GM18873 (cell line): ENCODE measurements at regions not wholly inside any gene's neighbourhood (a gene's known extent, or its start where the extent isn't known, plus 50 kb on each side); places are given as distances from the start of the nearest gene placed in this dataset.

Experiments
- ATAC-seq: cut with Tn5 transposase; IDR thresholded peaks from one replicate; pipeline ENCODE4 v1.9.1; 2021; ENCODE audit warnings: mild to moderate bottlenecking, moderate library complexity, moderate number of reproducible peaks; ENCODE audit not compliant: unreplicated experiment, low FRiP score

DNA sequence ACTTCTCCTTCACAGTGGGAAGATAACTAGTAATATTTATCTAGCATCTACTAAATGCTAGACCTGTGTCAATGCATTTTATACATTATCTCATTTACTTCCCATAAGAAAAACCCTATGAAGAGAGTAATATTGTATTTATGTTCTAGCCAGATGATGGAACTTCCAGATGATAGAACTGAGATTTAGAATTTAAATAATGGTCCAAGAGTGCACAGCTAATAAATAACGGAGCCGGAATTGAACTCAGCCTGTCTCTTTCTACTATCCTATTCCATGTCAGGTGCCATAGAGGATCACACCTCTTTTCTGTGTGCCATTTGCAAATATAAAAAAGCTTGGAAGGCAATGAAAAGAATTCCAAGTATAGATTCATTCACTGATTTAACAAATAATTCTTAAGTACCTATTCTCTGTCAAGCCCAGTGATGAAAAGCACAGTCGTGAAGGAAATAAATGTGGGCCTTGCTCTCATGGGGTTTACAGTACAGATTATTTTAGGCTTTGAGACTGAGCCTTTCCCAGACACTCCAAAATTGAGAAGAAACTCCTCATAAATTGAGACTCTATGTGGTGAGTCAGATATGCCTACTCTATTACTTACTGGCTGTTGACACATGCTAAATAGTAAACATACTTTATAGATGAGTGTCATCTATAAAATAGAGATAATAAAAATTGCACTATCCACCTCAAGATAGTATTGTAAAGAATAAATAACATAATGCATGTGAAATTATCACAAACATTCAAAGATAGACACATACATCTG lies 378.0 kb upstream of the PRMT6 start:
- ATAC-seq, result no peak

DNA sequence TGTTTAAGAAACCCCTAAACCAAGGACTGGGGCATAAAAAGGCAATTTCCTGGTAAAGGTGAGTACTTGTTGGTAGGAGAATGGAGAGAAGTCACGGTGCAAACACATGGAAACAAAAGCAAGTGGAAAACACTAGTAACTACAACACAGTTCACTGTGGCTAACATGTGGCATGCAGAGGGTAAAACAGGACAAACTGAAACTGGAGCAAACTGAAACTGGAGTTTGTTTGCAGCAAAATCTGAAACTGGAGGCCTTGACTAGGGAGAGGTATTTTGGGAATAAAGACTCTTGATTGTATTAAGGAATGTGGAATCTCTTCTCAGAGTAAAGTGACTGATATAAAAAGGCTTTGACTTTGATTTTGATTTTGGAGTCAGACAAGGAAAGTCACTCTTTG lies 376.3 kb upstream of the PRMT6 start:
- no peak for ATAC-seq

- ATAC-seq, result no peak
Measured at GRCh38 chr1:106680776-106681344, 375.6 kb upstream of the PRMT6 start.

DNA sequence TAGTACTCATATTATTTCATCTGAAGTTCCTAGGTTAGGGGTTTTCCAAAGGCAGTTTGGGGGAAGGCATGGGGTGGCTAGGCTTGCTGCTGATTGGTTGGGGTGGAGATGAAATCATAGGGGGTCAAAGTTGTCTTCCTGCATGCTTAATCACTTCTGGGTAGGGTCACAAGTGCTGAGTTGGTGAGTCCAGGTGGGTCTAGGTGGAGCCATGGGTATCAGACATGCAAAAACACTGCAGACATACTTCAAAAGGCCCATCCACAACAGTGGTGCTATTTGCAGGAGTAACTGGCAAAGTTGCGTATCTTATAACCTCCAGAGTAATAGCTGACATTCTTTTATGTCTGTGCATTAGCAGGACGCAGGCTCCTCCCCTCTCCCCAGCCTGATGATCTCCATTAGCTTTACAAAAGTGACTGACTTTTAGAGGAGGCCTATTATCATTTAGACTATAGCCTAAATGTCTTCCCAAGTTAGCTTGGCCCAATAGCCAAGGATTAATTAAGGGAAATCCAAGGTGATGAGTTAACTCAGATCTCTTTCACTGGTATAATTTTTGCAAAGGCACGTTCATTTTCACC lies 374.4 kb upstream of the PRMT6 start:
- ATAC-seq, result no peak

- ATAC-seq, result no peak
Measured at GRCh38 chr1:106688446-106688845, 368.0 kb upstream of the PRMT6 start.

DNA sequence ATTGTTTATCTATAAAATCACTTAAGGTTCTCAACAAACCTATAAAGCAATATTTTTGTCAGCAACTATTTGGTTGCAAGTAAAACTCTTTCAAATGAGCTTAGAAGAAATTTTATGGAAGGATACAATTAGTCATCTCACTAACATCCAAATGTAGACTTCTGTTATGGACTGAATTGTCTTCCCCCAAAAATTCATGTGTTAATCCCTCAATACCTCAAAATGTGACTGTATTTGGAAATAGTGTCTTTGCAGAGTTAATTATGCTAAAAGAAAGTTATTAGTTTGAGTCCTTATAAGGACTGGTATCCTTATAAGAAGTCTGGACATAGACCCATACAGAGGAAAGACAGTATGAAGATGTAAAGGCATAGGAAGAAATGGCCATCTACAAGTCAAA lies 357.8 kb upstream of the PRMT6 start:
- ATAC-seq, result no peak

- ATAC-seq, result no peak
Measured at GRCh38 chr1:106699433-106699832, 357.0 kb upstream of the PRMT6 start.

- no peak for ATAC-seq
Measured at GRCh38 chr1:106700211-106700610, 356.3 kb upstream of the PRMT6 start.

DNA sequence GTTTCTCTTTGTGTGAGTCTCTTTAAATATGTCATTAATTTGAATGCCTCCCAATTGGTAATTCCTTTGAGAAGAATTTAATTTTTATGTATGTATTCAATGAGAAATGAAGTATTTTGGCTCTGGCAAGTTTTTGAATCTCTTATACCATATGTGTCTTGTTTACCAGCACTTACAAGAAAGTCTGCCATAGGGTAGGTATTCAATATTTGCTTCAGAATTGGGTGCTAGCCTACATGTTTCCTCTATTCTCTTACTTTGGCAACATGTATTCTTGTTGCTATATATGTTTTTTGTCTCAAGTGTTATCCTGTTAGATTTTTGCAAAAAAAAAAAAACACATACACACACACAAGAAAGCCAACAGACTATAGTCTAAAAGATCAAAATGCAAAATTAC lies 350.5 kb upstream of the PRMT6 start:
- no peak for ATAC-seq

GRCh38 chr1:106717591-106717990 lies 338.9 kb upstream of the PRMT6 start:
- ATAC-seq, result no peak

DNA sequence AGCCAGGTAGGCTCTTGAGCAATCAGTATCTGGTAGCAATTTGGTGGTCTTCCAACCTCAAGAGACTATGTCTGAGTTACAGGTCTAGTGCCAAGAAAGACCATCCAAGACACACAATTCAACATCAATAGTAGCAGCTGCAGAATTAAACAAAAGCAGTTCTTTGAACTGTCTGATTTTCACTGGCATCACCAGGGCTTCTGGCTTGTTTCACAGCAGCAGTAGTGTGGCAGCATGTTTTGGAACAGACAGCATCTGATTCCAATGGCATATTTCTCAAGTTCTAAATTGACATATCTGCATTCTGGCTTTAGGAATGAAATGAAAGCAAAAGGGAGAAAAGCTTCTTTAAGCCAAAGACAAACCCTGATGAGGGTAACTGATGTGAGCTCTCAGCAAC lies 334.7 kb upstream of the PRMT6 start:
- no peak for ATAC-seq

DNA sequence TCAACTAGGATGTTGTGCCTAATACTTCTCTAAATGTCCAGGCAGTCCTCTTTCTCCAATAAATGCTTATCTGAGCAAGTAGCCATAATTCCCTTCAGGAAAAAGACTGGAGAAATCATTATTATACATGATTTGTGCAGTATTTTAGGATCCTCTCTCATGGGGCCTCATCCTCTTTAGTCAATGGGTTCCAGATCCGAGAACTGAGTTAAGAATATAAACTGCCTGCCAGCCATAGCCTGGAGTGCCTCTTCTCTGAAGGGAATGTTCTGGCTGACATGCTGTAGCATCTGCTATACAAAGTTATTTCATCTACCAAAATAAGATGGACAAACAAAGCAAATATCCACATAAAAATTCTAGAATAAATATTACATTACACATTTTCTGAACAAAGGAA lies 334.0 kb upstream of the PRMT6 start:
- ATAC-seq, result no peak

GRCh38 chr1:106727171-106727570 lies 329.3 kb upstream of the PRMT6 start:
- peak; percentile 82 for ATAC-seq

DNA sequence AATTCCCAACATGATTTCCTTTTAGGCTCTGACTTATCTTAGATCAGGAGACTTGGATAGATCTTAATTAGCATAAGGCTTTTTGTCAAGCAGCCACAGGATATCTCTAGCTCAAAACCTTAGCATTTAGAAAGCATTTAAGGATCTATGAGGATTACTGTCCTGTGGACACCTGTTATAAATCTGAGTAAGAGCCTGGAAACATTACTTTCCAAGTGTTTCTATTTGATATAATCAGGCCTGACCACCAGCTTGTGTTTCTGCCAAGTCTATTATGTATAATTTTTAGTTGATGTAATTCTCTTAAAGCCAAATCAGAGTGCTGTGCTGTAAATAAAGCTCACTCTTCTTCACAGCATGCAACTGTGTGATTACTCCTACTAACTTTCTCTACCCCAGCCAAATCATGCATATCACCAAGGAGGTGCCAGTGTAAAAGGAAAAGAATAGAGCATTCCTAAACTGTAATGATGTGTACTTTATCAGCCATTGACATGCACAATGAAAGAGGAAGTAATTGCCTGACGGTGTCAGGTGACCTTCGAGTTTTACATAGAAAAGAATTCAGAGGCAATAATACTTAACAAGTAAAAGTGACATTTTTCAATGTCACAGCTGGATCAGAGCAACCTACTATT lies 309.9 kb upstream of the PRMT6 start:
- no peak for ATAC-seq

GRCh38 chr1:106747232-106747631 lies 309.2 kb upstream of the PRMT6 start:
- no peak for ATAC-seq

GRCh38 chr1:106747791-106748190 lies 308.7 kb upstream of the PRMT6 start:
- ATAC-seq, result no peak

- ATAC-seq, result no peak
Measured at GRCh38 chr1:106748606-106749005, 307.9 kb upstream of the PRMT6 start.

DNA sequence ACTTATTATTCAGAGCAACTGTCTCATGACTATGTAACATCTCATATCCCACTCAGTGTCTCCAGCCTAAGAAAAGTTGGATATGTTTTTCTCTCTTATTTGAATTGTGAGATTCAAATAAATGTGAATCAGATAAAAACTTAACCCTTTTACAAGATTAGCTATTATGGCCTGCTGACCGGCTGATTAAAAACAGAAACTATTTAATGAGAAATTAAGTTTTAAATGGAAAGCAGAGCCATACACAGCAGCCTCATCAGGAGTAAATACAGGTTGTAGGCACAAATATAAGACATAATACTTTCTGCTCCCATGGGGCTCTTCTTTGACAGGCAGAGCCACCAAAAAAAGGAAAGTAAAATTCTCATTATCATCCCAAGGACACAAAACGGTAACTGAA lies 307.0 kb upstream of the PRMT6 start:
- no peak for ATAC-seq

GRCh38 chr1:106749906-106750305 lies 306.6 kb upstream of the PRMT6 start:
- ATAC-seq, result no peak

DNA sequence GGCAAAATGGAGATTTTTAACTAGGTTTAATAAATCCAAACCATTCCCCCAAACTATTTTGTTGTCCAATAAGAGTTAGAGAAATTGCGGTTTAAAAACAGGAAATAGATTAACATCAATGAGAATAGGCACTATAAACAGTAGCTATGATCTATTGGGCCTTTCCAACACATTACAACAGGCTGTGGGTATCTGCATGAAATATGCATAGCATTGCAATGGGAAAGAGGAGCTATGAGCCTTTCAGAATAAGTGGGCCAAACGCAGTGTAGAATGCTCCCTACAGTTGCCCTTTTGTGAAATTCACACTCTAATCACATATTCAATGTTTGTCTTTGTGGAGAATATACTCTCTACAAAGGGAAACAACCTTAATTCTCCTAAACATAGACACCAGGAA lies 305.5 kb upstream of the PRMT6 start:
- no peak for ATAC-seq

- ATAC-seq, result no peak
Measured at GRCh38 chr1:106753066-106753465, 303.4 kb upstream of the PRMT6 start.

DNA sequence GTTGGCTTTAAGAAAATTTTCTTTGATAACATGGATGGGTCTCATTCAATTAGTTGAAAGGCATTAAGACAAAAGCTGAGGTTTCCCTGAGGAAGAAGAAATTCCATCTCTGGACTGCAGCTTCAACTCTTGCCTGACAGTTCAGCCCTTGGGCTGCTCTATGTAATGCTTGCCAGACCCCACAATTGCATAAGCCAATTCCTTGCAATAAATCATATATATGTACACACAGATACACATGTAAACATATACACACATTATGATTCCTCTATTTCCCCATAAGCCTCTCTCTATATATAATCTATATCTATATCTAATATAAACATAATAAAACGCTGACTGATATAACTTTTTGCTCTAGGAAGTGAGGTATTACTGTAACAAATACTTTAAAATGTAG lies 301.5 kb upstream of the PRMT6 start:
- ATAC-seq, result no peak
